CD4-positive, CD25-positive, alpha-beta regulatory T cell (primary cell): ENCODE measurements at regions not wholly inside any gene's neighbourhood (a gene's known extent, or its start where the extent isn't known, plus 50 kb on each side); places are given as distances from the start of the nearest gene placed in this dataset.
"Not testable (repeated sequence)": the region's sequence is repeated elsewhere in the genome, so short reads cannot be mapped to it uniquely, and the experiment has no call there.

ENCODE experiments used
- ATAC-seq, 2 donors: fragments of 150-1000 bp; cut with Tn5 transposase; one replicate each; pipeline ENCODE4 v1.10.0; 2021; ENCODE audit warnings: low read depth in 2 of 2, moderate number of reproducible peaks in 2 of 2, moderate library complexity in 1 of 2
- DNase-seq, 3 donors: peaks; one replicate each; pipeline versions ENCODE4 v3.0.0 to v3.0.0-alpha.2; 2012 to 2022; ENCODE audit warnings: mixed read lengths in 1 of 3
- H3K27ac ChIP-seq: one replicate; pipeline ENCODE4 v1.7.0; 2013; ENCODE audit warnings: mild to moderate bottlenecking, low read length; ENCODE audit not compliant: insufficient read depth, poor library complexity, severe bottlenecking
- H3K27me3 ChIP-seq: one replicate; pipeline ENCODE4 v1.7.0; 2013; ENCODE audit warnings: low read length; ENCODE audit not compliant: control insufficient read depth, insufficient read depth
- H3K36me3 ChIP-seq: one replicate; pipeline ENCODE4 v1.7.0; 2013; ENCODE audit warnings: mild to moderate bottlenecking, low read length, moderate library complexity; ENCODE audit not compliant: control insufficient read depth, insufficient read depth
- H3K4me1 ChIP-seq: 2 replicates; pipeline ENCODE4 v1.7.0; 2013; ENCODE audit warnings: mild to moderate bottlenecking, low read length; ENCODE audit not compliant: insufficient read depth, control insufficient read depth, poor library complexity, severe bottlenecking
- H3K4me3 ChIP-seq: one replicate; pipeline ENCODE4 v1.7.0; 2013; ENCODE audit warnings: low read depth, mild to moderate bottlenecking, low read length, moderate library complexity
- H3K9me3 ChIP-seq, 2 experiments: 1 replicate in 1 of 2; 2 replicates in 1 of 2; pipeline ENCODE4 v1.7.0; 2013; ENCODE audit warnings: low read length in 2 of 2, mild to moderate bottlenecking in 1 of 2, moderate library complexity in 1 of 2; ENCODE audit not compliant: control insufficient read depth in 2 of 2
- H3K27ac Mint-ChIP-seq, 3 donors: one replicate each; pipeline ENCODE4 v1.8.0; 2020 to 2022; ENCODE audit warnings: mild to moderate bottlenecking in 3 of 3, mixed read lengths in 3 of 3, moderate library complexity in 2 of 3
- H3K27me3 Mint-ChIP-seq: one replicate; pipeline ENCODE4 v1.8.0; 2022; ENCODE audit warnings: mild to moderate bottlenecking, mixed read lengths
- H3K36me3 Mint-ChIP-seq: one replicate; pipeline ENCODE4 v1.8.0; 2020; ENCODE audit warnings: mixed read lengths
- H3K4me1 Mint-ChIP-seq, 4 donors: one replicate each; pipeline ENCODE4 v1.8.0; 2020 to 2022; ENCODE audit warnings: mixed read lengths in 4 of 4, mild to moderate bottlenecking in 1 of 4
- H3K4me3 Mint-ChIP-seq, 4 donors: one replicate each; pipeline ENCODE4 v1.8.0; 2020 to 2022; ENCODE audit warnings: mild to moderate bottlenecking in 4 of 4, mixed read lengths in 4 of 4, moderate library complexity in 3 of 4
- H3K9me3 Mint-ChIP-seq, 7 donors: one replicate each; pipeline ENCODE4 v1.8.0; 2020 to 2022; ENCODE audit warnings: mixed read lengths in 7 of 7, mild to moderate bottlenecking in 3 of 7, moderate library complexity in 2 of 7

DNA sequence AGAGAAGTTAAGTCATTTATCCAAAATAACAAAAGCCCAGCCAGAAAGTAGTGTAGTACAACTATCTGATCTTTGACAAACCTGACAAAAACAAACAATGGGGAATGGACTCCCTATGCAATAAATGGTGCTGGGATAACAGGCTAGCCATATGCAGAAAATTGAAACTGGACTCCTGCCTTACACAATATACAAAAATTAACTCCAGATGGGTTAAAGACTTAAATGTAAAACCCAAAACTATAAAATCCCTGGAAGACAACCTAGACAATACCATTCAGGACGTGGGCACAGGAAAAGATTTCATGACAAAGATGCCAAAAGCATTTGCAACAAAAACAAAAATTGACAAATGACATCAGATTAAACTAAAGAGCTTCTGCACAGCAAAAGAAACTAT lies 561.4 kb upstream of the CHAC2 start:
- not testable (repeated sequence) for ATAC-seq, H3K36me3 ChIP-seq, H3K4me1 Mint-ChIP-seq, H3K27ac ChIP-seq, H3K4me3 ChIP-seq, H3K36me3 Mint-ChIP-seq, H3K27me3 Mint-ChIP-seq, DNase-seq, H3K4me3 Mint-ChIP-seq, H3K27ac Mint-ChIP-seq, H3K9me3 Mint-ChIP-seq, H3K27me3 ChIP-seq, H3K9me3 ChIP-seq, H3K4me1 ChIP-seq

DNA sequence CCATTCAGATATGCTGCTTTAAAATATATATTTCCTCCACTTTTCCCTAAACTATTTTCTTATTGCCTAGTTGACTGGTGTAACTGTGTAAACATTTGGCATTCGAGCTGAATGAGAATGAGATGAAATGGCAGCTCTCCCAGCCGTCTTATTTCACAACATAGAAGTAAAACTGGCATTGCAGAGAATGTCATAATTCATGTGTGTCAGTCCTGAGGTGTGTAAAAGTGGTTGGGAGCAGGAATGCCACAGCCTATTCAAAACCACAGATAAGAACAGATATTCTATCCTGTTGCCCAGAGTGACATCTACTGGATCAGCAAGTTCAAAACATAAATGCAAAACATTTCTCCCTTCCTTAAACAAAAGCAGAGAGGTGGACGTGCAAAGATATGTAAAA lies 565.5 kb upstream of the CHAC2 start:
- Mint-ChIP-seq H3K27ac (no peak overlapping the region), H3K4me3 (no peak overlapping the region), H3K27me3 (no peaks in the 10 kb centered on the region), H3K4me1 (no peaks in the 10 kb centered on the region), H3K36me3 (no peaks in the 10 kb centered on the region), H3K9me3 (peaks cover 0 to 4% (median 0%) of the 10 kb centered on the region in 7 donors)
- Histone ChIP-seq H3K4me1 (no peaks in the 10 kb centered on the region), H3K9me3 (no peaks in the 10 kb centered on the region), H3K36me3 (no peaks in the 10 kb centered on the region), H3K27me3 (no peaks in the 10 kb centered on the region), H3K4me3 (no peak overlapping the region), H3K27ac (no peak overlapping the region)
- DNase-seq (no peak), ATAC-seq (no peak)

- no peaks in the 10 kb centered on the region for H3K9me3 ChIP-seq
- Mint-ChIP-seq H3K27me3 (no peaks in the 10 kb centered on the region), H3K27ac (no peak overlapping the region), H3K9me3 (peaks cover 0 to 4% (median 1%) of the 10 kb centered on the region in 7 donors), H3K4me1 (no peaks in the 10 kb centered on the region), H3K36me3 (no peaks in the 10 kb centered on the region), H3K4me3 (no peak overlapping the region)
- no peaks in the 10 kb centered on the region for H3K4me1 ChIP-seq
- no peak overlapping the region for H3K27ac ChIP-seq
- DNase-seq (no peak), ATAC-seq (no peak)
- H3K36me3 ChIP-seq = no peaks in the 10 kb centered on the region
- H3K27me3 ChIP-seq = no peaks in the 10 kb centered on the region
- H3K4me3 ChIP-seq = no peak overlapping the region
These were observed 567.5 kb upstream of the CHAC2 start for GRCh38 chr2:53200072-53200471.

DNA sequence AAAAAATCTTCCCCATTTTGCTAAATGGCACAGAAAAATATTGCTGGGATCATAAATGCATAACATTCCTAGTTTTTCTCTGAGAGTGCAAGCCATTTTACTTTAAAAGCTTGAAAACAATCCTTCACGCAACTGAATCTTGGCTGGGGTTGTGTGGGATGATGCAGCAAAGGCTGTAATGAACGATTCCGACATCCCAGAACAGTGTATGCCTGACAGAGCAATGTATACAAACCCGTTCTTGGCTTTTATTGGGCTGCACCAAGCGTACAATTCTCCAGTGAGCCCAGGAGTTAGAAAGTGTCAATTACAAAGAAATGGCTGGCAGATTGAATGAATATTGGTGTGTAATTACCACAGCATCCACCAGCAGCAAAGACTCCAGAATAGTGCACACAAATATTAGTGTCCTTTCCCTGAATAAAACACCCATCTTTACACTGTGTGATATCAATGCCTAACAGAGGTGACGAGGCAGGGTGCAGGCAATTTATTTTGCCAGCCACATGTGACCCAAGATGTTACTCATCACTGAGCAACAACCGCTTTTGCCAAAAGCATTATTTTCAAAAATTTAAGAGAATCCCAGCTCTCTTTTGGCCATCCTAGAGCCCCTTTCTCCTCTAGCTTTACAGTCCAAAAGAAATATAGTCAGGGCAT lies 578.6 kb upstream of the CHAC2 start:
- Histone ChIP-seq H3K27ac (no peak overlapping the region), H3K9me3 (no peaks in the 10 kb centered on the region), H3K4me1 (no peaks in the 10 kb centered on the region), H3K27me3 (no peaks in the 10 kb centered on the region), H3K36me3 (no peaks in the 10 kb centered on the region), H3K4me3 (no peak overlapping the region)
- DNase-seq (no peak), ATAC-seq (no peak)
- H3K4me1 Mint-ChIP-seq = no peaks in the 10 kb centered on the region
- no peaks in the 10 kb centered on the region for H3K36me3 Mint-ChIP-seq
- no peak overlapping the region for H3K27ac Mint-ChIP-seq
- H3K9me3 Mint-ChIP-seq = peaks cover 0 to 4% (median 1%) of the 10 kb centered on the region in 7 donors
- H3K4me3 Mint-ChIP-seq = no peak overlapping the region
- no peaks in the 10 kb centered on the region for H3K27me3 Mint-ChIP-seq

DNA sequence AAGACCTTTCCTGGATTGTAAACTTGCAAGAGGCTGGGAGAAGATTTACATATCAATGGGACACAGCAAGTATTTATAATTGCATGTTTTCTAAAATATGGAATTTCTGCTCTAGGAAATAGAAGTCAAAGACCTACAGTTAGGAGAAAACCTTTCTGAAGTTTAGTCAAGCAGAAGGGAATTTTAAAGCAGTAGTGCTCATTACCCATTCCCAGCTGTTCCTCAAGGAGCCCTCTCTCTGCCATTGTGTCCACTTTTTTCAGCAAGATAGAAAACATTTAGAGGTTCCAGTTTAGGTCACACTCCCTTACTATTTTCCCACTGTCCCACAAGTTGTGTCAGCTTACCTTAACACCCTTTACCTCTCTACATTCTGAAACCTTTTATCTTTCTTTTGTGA lies 584.0 kb upstream of the CHAC2 start:
- ATAC-seq (no peak), DNase-seq (no peak)
- no peaks in the 10 kb centered on the region for H3K9me3 ChIP-seq
- Mint-ChIP-seq H3K36me3 (no peaks in the 10 kb centered on the region), H3K27me3 (no peaks in the 10 kb centered on the region), H3K9me3 (peaks cover 0 to 3% (median 2%) of the 10 kb centered on the region in 7 donors), H3K4me1 (no peaks in the 10 kb centered on the region), H3K4me3 (no peak overlapping the region), H3K27ac (no peak overlapping the region)
- no peak overlapping the region for H3K27ac ChIP-seq
- no peaks in the 10 kb centered on the region for H3K36me3 ChIP-seq
- no peak overlapping the region for H3K4me3 ChIP-seq
- no peaks in the 10 kb centered on the region for H3K27me3 ChIP-seq
- no peaks in the 10 kb centered on the region for H3K4me1 ChIP-seq

GRCh38 chr2:53182601-53183000 lies 585.0 kb upstream of the CHAC2 start:
- H3K27me3 Mint-ChIP-seq = no peaks in the 10 kb centered on the region
- DNase-seq = no peak
- ATAC-seq = no peak
- no peaks in the 10 kb centered on the region for H3K36me3 ChIP-seq
- H3K4me1 ChIP-seq = no peaks in the 10 kb centered on the region
- peaks cover 0 to 6% (median 2%) of the 10 kb centered on the region in 7 donors for H3K9me3 Mint-ChIP-seq
- H3K27ac ChIP-seq = no peak overlapping the region
- no peak overlapping the region for H3K4me3 Mint-ChIP-seq
- no peaks in the 10 kb centered on the region for H3K4me1 Mint-ChIP-seq
- H3K27ac Mint-ChIP-seq = no peak overlapping the region
- no peak overlapping the region for H3K4me3 ChIP-seq
- no peaks in the 10 kb centered on the region for H3K36me3 Mint-ChIP-seq
- no peaks in the 10 kb centered on the region for H3K27me3 ChIP-seq
- no peaks in the 10 kb centered on the region for H3K9me3 ChIP-seq

- DNase-seq = no peak
- Histone ChIP-seq H3K36me3 (no peaks in the 10 kb centered on the region), H3K27me3 (no peaks in the 10 kb centered on the region), H3K4me3 (no peak overlapping the region), H3K27ac (no peak overlapping the region), H3K4me1 (no peaks in the 10 kb centered on the region), H3K9me3 (no peaks in the 10 kb centered on the region)
- H3K9me3 Mint-ChIP-seq = peaks cover 0 to 8% (median 1%) of the 10 kb centered on the region in 7 donors
- no peak for ATAC-seq
- H3K27me3 Mint-ChIP-seq = no peaks in the 10 kb centered on the region
- no peak overlapping the region for H3K27ac Mint-ChIP-seq
- no peaks in the 10 kb centered on the region for H3K36me3 Mint-ChIP-seq
- H3K4me3 Mint-ChIP-seq = no peak overlapping the region
- H3K4me1 Mint-ChIP-seq = no peaks in the 10 kb centered on the region
These were observed 585.8 kb upstream of the CHAC2 start for GRCh38 chr2:53181759-53182158.

DNA sequence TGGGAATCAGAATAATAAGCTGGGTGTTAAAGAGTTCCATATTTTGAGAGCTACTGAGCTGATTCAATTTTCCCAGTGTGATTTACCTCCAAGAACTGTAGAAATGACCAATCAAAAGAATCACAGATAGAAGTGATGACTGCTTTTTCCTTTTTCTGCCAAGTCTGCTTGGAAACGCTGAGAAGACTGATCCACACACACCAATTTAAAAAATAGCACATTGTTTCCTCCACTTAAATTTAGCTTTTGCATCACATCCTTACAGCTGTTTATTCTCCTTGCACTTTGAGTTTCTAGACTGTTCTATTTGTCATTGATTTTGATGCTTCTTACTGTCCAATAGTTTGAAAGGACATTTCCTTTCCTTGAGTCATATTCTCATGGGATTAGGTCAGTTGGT lies 590.3 kb upstream of the CHAC2 start:
- H3K27ac Mint-ChIP-seq = no peak overlapping the region
- H3K9me3 ChIP-seq = no peaks in the 10 kb centered on the region
- H3K36me3 Mint-ChIP-seq = no peaks in the 10 kb centered on the region
- H3K27me3 ChIP-seq = no peaks in the 10 kb centered on the region
- H3K9me3 Mint-ChIP-seq = peaks cover 0 to 8% (median 3%) of the 10 kb centered on the region in 7 donors
- no peak overlapping the region for H3K4me3 Mint-ChIP-seq
- H3K36me3 ChIP-seq = no peaks in the 10 kb centered on the region
- H3K4me1 Mint-ChIP-seq = no peaks in the 10 kb centered on the region
- DNase-seq (no peak), ATAC-seq (no peak)
- no peak overlapping the region for H3K27ac ChIP-seq
- H3K4me1 ChIP-seq = no peaks in the 10 kb centered on the region
- H3K4me3 ChIP-seq = no peak overlapping the region
- H3K27me3 Mint-ChIP-seq = no peaks in the 10 kb centered on the region
